ENCODE measurements at regions not wholly inside any gene's neighbourhood (a gene's known extent, or its start where the extent isn't known, plus 50 kb on each side); places are given as distances from the start of the nearest gene placed in this dataset.

GRCh38 chr13:50589139-50589538 is 254.4 kb downstream of the DLEU7 start:
- TF ChIP-seq, protein P1, sequence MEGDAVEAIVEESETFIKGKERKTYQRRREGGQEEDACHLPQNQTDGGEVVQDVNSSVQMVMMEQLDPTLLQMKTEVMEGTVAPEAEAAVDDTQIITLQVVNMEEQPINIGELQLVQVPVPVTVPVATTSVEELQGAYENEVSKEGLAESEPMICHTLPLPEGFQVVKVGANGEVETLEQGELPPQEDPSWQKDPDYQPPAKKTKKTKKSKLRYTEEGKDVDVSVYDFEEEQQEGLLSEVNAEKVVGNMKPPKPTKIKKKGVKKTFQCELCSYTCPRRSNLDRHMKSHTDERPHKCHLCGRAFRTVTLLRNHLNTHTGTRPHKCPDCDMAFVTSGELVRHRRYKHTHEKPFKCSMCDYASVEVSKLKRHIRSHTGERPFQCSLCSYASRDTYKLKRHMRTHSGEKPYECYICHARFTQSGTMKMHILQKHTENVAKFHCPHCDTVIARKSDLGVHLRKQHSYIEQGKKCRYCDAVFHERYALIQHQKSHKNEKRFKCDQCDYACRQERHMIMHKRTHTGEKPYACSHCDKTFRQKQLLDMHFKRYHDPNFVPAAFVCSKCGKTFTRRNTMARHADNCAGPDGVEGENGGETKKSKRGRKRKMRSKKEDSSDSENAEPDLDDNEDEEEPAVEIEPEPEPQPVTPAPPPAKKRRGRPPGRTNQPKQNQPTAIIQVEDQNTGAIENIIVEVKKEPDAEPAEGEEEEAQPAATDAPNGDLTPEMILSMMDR (IDR thresholded peaks at IDR 0.05; ENCODE audit: poor library complexity) = no peak
- no peak for TF ChIP-seq EZH2 (IDR thresholded peaks at IDR 0.05; ENCODE audit: borderline replicate concordance)

Data from hepatocyte (in vitro differentiated cells).